ENCODE measurements at regions not wholly inside any gene's neighbourhood (a gene's known extent, or its start where the extent isn't known, plus 50 kb on each side); places are given as distances from the start of the nearest gene placed in this dataset.

- no peaks in the 10 kb centered on the region for H3K27me3 ChIP-seq (ENCODE audit: control insufficient read depth in 1 of 2, insufficient read depth in 2 of 2, low read length in 2 of 2)
- DNase-seq (no peak), ATAC-seq (ENCODE audit: poor library complexity) (no peak)
- intact Hi-C loops (cut with DNase I, micrococcal nuclease) = no loop called here
- no peak overlapping the region for H3K27ac ChIP-seq (ENCODE audit: low read depth in 1 of 2, low read length in 2 of 2)
- Mint-ChIP-seq H3K27ac (no peak overlapping the region), H3K4me3 (no peak overlapping the region), H3K9me3 (no peaks in the 10 kb centered on the region), H3K36me3 (ENCODE audit: low read depth) (no peaks in the 10 kb centered on the region), H3K4me1 (ENCODE audit: low read depth) (no peaks in the 10 kb centered on the region), H3K27me3 (no peaks in the 10 kb centered on the region)
- no peak for TF ChIP-seq CTCF (IDR thresholded peaks at IDR 0.05)
- H3K4me1 ChIP-seq (ENCODE audit: insufficient read depth, low read length) = no peaks in the 10 kb centered on the region
- ChIA-PET POLR2A (no interaction called here), CTCF (interaction anchor here (1.5 kb wide), 1 partner anchor 15 kb away, joined by 3 read pairs; no protein-coding TSS in a partner anchor)
- no peak overlapping the region for H3K4me3 ChIP-seq (ENCODE audit: low read length)
- H3K36me3 ChIP-seq (ENCODE audit: insufficient read depth, low read length) = no peaks in the 10 kb centered on the region
- no peaks in the 10 kb centered on the region for H3K9me3 ChIP-seq (ENCODE audit: control insufficient read depth in 1 of 2, insufficient read depth in 1 of 2, low read length in 2 of 2)
Measured at GRCh38 chr10:105956550-105956949, 1208.0 kb downstream of the SORCS1 start.

- ChIA-PET POLR2A (no interaction called here), CTCF (no interaction called here)
- Mint-ChIP-seq H3K27ac (no peak overlapping the region), H3K9me3 (no peaks in the 10 kb centered on the region), H3K36me3 (ENCODE audit: low read depth) (no peaks in the 10 kb centered on the region), H3K27me3 (no peaks in the 10 kb centered on the region), H3K4me1 (ENCODE audit: low read depth) (no peaks in the 10 kb centered on the region), H3K4me3 (no peak overlapping the region)
- intact Hi-C loops (cut with DNase I, micrococcal nuclease) = no loop called here
- no peaks in the 10 kb centered on the region for H3K27me3 ChIP-seq (ENCODE audit: control insufficient read depth in 1 of 2, insufficient read depth in 2 of 2, low read length in 2 of 2)
- no peak for ATAC-seq (ENCODE audit: poor library complexity)
- no peak overlapping the region for H3K27ac ChIP-seq (ENCODE audit: low read depth in 1 of 2, low read length in 2 of 2)
- no peaks in the 10 kb centered on the region for H3K36me3 ChIP-seq (ENCODE audit: insufficient read depth, low read length)
- no peak for TF ChIP-seq CTCF (IDR thresholded peaks at IDR 0.05)
- no peaks in the 10 kb centered on the region for H3K9me3 ChIP-seq (ENCODE audit: control insufficient read depth in 1 of 2, insufficient read depth in 1 of 2, low read length in 2 of 2)
- no peaks in the 10 kb centered on the region for H3K4me1 ChIP-seq (ENCODE audit: insufficient read depth, low read length)
- H3K4me3 ChIP-seq (ENCODE audit: low read length) = no peak overlapping the region
- no peak for DNase-seq
Measured at GRCh38 chr10:105953861-105954260, 1210.6 kb downstream of the SORCS1 start.

GRCh38 chr10:105953056-105953455 lies 1211.5 kb downstream of the SORCS1 start:
- no peak overlapping the region for H3K4me3 ChIP-seq (ENCODE audit: low read length)
- intact Hi-C loops (cut with DNase I, micrococcal nuclease) = no loop called here
- CTCF ChIA-PET = no interaction called here

More at GRCh38 chr10:105953056-105953455, 1211.5 kb downstream of the SORCS1 start:
- TF ChIP-seq CTCF (IDR thresholded peaks at IDR 0.05) = no peak
- POLR2A ChIA-PET = no interaction called here
- no peak for ATAC-seq (ENCODE audit: poor library complexity)
- H3K9me3 ChIP-seq (ENCODE audit: control insufficient read depth in 1 of 2, insufficient read depth in 1 of 2, low read length in 2 of 2) = no peaks in the 10 kb centered on the region
- no peaks in the 10 kb centered on the region for H3K27me3 ChIP-seq (ENCODE audit: control insufficient read depth in 1 of 2, insufficient read depth in 2 of 2, low read length in 2 of 2)
- H3K36me3 ChIP-seq (ENCODE audit: insufficient read depth, low read length) = no peaks in the 10 kb centered on the region
- DNase-seq = no peak
- no peak overlapping the region for H3K27ac ChIP-seq (ENCODE audit: low read depth in 1 of 2, low read length in 2 of 2)
- Mint-ChIP-seq H3K27ac (no peak overlapping the region), H3K4me1 (ENCODE audit: low read depth) (no peaks in the 10 kb centered on the region), H3K36me3 (ENCODE audit: low read depth) (no peaks in the 10 kb centered on the region), H3K9me3 (no peaks in the 10 kb centered on the region), H3K4me3 (no peak overlapping the region), H3K27me3 (no peaks in the 10 kb centered on the region)
- H3K4me1 ChIP-seq (ENCODE audit: insufficient read depth, low read length) = no peaks in the 10 kb centered on the region
